ENCODE measurements at regions not wholly inside any gene's neighbourhood (a gene's known extent, or its start where the extent isn't known, plus 50 kb on each side); places are given as distances from the start of the nearest gene placed in this dataset.

- TF ChIP-seq, protein P1, sequence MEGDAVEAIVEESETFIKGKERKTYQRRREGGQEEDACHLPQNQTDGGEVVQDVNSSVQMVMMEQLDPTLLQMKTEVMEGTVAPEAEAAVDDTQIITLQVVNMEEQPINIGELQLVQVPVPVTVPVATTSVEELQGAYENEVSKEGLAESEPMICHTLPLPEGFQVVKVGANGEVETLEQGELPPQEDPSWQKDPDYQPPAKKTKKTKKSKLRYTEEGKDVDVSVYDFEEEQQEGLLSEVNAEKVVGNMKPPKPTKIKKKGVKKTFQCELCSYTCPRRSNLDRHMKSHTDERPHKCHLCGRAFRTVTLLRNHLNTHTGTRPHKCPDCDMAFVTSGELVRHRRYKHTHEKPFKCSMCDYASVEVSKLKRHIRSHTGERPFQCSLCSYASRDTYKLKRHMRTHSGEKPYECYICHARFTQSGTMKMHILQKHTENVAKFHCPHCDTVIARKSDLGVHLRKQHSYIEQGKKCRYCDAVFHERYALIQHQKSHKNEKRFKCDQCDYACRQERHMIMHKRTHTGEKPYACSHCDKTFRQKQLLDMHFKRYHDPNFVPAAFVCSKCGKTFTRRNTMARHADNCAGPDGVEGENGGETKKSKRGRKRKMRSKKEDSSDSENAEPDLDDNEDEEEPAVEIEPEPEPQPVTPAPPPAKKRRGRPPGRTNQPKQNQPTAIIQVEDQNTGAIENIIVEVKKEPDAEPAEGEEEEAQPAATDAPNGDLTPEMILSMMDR (IDR thresholded peaks at IDR 0.05): no peak
- no peak for TF ChIP-seq ZFX (IDR thresholded peaks at IDR 0.05; ENCODE audit: borderline replicate concordance)
- H3K27ac ChIP-seq: no peak overlapping the region
Measured at GRCh38 chr17:68778726-68779125, 176.5 kb downstream of the ABCA8 start.

DNA sequence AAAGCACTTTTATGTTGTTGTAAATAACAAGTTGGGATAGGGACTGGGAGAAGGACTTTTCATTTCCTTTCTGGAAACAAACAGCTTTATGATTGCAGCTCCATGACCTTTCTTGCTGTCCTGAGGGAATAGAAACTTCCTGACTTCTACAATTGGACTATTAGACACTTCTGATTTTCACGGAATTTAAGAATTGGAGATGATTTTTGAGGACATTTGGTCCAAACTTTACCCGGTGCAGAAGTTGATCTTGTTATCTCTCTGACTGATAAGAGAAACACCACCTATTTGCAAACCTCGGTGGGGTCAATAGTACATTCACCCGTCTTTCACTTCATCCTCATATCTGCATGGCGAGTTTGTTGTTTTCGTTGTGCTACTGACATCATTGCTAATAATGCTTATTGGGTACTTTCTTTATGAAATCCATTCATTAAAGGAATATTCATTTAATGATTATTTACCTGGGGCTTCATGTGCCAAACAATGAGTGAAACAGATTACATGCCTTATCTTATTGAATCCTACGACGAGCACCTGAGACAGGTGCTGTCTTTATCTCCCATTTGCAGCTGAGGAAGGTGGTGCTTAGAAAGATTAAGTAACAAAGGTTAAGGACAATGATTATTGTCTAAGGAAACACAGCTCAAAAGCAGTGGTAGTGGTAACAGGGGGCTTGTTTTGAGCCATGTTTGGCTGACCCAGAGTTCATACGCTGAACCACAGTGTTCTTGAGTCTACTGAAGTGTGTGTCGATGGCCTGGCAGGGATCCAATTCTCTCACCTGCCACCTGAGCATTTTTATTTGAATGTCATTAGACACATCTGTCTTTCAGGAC is 176.9 kb upstream of the FAM20A start:
- TF ChIP-seq, protein P1 (IDR thresholded peaks at IDR 0.05): no peak
- no peak for TF ChIP-seq ZFX (IDR thresholded peaks at IDR 0.05; ENCODE audit: borderline replicate concordance)
- no peak overlapping the region for H3K27ac ChIP-seq

DNA sequence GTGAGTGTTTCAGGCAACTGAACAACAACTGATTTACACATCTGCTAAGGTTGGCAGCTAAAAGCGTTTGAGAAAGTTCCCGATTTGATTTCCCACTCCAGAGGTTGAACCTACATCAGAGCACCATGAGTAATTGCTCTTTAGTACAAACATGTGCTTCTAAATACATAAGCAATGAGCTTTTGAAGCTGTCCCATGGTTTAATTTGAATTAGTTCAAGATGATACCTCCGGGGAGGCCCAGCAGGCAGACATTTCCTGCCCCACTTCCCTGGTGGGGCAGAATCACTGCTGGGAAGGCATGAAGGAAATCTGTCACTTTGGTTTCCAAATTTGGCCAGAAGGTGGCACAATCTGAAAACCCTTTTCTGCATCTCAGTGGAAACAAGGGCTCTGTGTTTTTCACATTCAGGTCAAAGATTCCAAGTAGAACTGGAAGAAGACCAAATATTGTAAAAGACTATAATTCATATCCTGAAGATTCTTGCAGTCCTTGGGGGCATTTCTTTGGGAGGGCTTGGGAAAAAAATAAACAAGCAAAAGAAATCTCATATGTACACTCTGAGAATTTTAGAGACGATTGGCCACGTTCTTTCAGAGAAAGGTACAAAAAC is 176.2 kb upstream of the FAM20A start:
- no peak for TF ChIP-seq ZFX (IDR thresholded peaks at IDR 0.05; ENCODE audit: borderline replicate concordance)
- TF ChIP-seq, protein P1 (IDR thresholded peaks at IDR 0.05): peak; percentile 78
- H3K27ac ChIP-seq: no peak overlapping the region

GRCh38 chr17:68776451-68776850 is 175.3 kb upstream of the FAM20A start:
- TF ChIP-seq, protein P1 (IDR thresholded peaks at IDR 0.05): no peak
- TF ChIP-seq ZFX (IDR thresholded peaks at IDR 0.05; ENCODE audit: borderline replicate concordance): no peak
- no peak overlapping the region for H3K27ac ChIP-seq

DNA sequence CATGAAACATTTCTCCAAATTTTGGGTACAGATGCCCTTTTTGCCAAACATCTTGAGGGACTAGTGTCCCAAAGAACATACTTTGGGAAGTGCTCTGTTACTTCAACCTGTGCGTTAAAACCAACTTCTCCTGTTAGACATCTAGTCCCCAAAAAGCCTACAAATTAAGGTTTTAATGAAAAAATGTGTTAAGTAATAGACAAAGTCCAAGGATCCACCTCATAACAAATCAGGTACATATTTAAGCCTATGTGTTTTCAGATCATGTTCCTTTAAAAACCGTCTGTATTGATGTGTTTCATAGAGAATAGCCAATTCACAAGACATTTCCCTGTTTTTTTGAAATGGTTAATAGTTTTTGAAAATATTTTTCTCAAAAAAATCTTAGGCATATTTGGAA is 174.8 kb upstream of the FAM20A start:
- TF ChIP-seq ZFX (IDR thresholded peaks at IDR 0.05; ENCODE audit: borderline replicate concordance): no peak
- TF ChIP-seq, protein P1 (IDR thresholded peaks at IDR 0.05): no peak
- H3K27ac ChIP-seq: no peak overlapping the region

- H3K27ac ChIP-seq: no peak overlapping the region
- TF ChIP-seq, protein P1 (IDR thresholded peaks at IDR 0.05): no peak
- no peak for TF ChIP-seq ZFX (IDR thresholded peaks at IDR 0.05; ENCODE audit: borderline replicate concordance)
Measured at GRCh38 chr17:68775318-68775717, 174.2 kb upstream of the FAM20A start.
